ENCODE measurements at regions not wholly inside any gene's neighbourhood (a gene's known extent, or its start where the extent isn't known, plus 50 kb on each side); places are given as distances from the start of the nearest gene placed in this dataset.

DNA sequence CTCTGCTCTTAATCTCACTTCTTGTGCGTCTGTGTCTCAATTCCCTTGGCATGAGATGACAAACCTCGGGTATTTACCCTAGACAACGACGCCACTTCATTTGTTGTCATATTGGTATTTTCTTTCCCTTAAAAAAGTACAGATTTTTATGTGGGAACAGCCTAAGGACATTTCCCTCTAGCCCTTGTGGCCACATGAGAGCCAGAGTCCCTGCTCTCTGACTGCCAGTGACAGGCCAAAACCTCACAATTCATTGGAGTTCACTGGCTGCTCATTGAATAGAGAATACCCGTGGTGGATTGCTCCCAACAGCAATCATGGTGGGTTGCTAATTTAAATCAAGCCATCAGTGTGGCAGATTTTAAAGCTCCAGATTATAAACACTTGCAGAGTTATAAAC lies 191.3 kb upstream of the FAM3C start:
- intact Hi-C loops (cut with DNase I): no loop called here
- DNase-seq: no peak
- H3K36me3 ChIP-seq: no peaks in the 10 kb centered on the region
- no peaks in the 10 kb centered on the region for H3K27me3 ChIP-seq
- H3K9me3 ChIP-seq: no peaks in the 10 kb centered on the region
- no peak overlapping the region for H3K4me3 ChIP-seq
- WGBS, 2 donors: 84 to 91% methylated on average over 5 of the region's 5 CpGs
- no peak overlapping the region for H3K27ac ChIP-seq
- H3K4me1 ChIP-seq: peaks cover 0 to 18% (median 0%) of the 10 kb centered on the region in 3 donors
- TF ChIP-seq CTCF (IDR thresholded peaks at IDR 0.05) (no peak), POLR2A (IDR thresholded peaks at IDR 0.05) (no peak)

DNA sequence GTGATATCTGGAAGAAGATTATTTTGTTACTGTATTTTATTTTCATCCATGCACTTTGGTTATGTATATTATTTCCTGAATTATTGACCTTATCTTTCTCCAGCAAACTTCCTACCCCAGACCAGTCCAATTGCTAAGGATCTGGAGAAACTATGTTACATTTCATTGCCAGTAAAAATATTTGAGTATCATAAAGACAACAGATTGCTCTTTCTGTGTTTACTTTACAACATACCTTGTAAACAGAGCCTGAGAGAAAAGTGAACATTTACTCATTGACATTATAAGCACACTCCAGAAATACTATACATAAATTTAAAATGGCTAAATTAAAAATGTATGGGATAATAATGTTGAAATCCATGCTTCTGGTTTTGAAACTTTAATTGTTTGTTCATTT lies 186.2 kb upstream of the FAM3C start:
- Histone ChIP-seq H3K4me1 (peaks cover 0 to 18% (median 0%) of the 10 kb centered on the region in 3 donors), H3K4me3 (no peak overlapping the region), H3K27me3 (peaks cover 0 to 4% (median 0%) of the 10 kb centered on the region in 4 donors), H3K9me3 (no peaks in the 10 kb centered on the region), H3K36me3 (no peaks in the 10 kb centered on the region), H3K27ac (no peak overlapping the region)
- DNase-seq: no peak
- intact Hi-C loops (cut with DNase I): no loop called here
- TF ChIP-seq CTCF (IDR thresholded peaks at IDR 0.05) (no peak), POLR2A (IDR thresholded peaks at IDR 0.05) (no peak)

GRCh38 chr7:121579639-121580038 lies 183.5 kb upstream of the FAM3C start:
- H3K27ac ChIP-seq: no peak overlapping the region
- peaks cover 0 to 4% (median 0%) of the 10 kb centered on the region in 4 donors for H3K27me3 ChIP-seq
- H3K36me3 ChIP-seq: no peaks in the 10 kb centered on the region
- no peak overlapping the region for H3K4me3 ChIP-seq
- 88 to 90% methylated on average over 1 of the region's 1 CpG for WGBS, 2 donors
- H3K9me3 ChIP-seq: no peaks in the 10 kb centered on the region
- TF ChIP-seq POLR2A (IDR thresholded peaks at IDR 0.05) (no peak), CTCF (IDR thresholded peaks at IDR 0.05) (no peak)
- no peak for DNase-seq
- H3K4me1 ChIP-seq: peaks cover 0 to 24% (median 0%) of the 10 kb centered on the region in 3 donors
- intact Hi-C loops (cut with DNase I): no loop called here

GRCh38 chr7:121578669-121579068 lies 182.6 kb upstream of the FAM3C start:
- Histone ChIP-seq H3K36me3 (no peaks in the 10 kb centered on the region), H3K9me3 (no peaks in the 10 kb centered on the region), H3K4me3 (no peak overlapping the region), H3K27me3 (peaks cover 0 to 4% (median 0%) of the 10 kb centered on the region in 4 donors), H3K27ac (no peak overlapping the region), H3K4me1 (peaks cover 0 to 18% (median 0%) of the 10 kb centered on the region in 3 donors)
- intact Hi-C loops (cut with DNase I): no loop called here
- WGBS, 2 donors: 56 to 77% methylated on average over 3 of the region's 3 CpGs
- DNase-seq: no peak
- TF ChIP-seq POLR2A (IDR thresholded peaks at IDR 0.05) (no peak), CTCF (IDR thresholded peaks at IDR 0.05) (no peak)

DNA sequence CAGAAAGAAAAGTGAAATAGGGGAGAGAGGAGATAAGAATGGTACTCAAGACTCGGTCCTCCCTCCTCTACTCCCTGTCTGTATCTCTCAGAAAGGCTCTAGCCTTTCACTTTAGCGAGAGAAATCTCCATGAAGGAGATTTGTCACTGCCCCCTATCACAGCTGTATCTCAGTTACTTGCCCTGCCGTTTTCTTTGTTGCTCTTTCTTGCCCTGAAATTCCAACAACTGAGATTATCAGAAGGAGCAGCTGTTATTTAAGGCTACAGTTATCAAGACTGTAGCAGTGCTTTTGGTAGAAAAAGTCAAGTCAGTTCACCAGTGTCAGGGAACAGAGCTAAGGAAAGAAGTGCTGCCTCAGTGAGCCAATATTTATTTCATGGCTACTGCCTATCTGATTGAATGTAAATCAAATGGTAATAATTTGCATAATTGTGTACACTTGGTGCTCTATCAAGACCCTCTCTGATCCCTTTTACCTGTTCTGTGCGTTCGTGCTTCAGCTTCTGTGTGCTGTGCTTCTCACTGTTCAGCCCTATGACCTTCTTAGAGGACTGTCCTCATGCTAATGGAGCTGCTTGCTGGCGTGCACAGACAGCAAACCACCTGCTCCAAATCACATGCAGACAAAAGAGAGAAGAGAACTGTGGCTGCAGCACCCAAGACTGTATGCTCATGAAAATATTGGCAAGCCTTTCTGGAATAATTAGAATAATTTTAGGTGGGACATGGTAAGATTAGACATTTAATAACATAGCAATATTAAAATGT lies 180.2 kb upstream of the FAM3C start:
- Histone ChIP-seq H3K36me3 (no peaks in the 10 kb centered on the region), H3K27me3 (peaks cover 0 to 4% (median 0%) of the 10 kb centered on the region in 4 donors), H3K27ac (no peak overlapping the region), H3K4me1 (peaks cover 0 to 18% (median 0%) of the 10 kb centered on the region in 3 donors), H3K4me3 (no peak overlapping the region), H3K9me3 (no peaks in the 10 kb centered on the region)
- intact Hi-C loops (cut with DNase I): no loop called here
- no peak for TF ChIP-seq CTCF (IDR thresholded peaks at IDR 0.05)
- no peak for TF ChIP-seq POLR2A (IDR thresholded peaks at IDR 0.05)
- WGBS, 2 donors: 51 to 54% methylated on average over 6 of the region's 6 CpGs
- no peak for DNase-seq

Data from esophagus squamous epithelium (tissue), 5 donors.